IMR-90 (cell line): ENCODE measurements at regions not wholly inside any gene's neighbourhood (a gene's known extent, or its start where the extent isn't known, plus 50 kb on each side); places are given as distances from the start of the nearest gene placed in this dataset.

Experiments used
- ATAC-seq: fragments of 200-7000 bp; cut with Tn5 transposase; 2 replicates; pipeline ENCODE4 v1.9.1; 2020; ENCODE audit warnings: low read depth, mild to moderate bottlenecking, moderate library complexity
- BruUV-seq: library from RNA; stranded (reverse); fragments of 400-500 nt; replicated peaks from 2 replicates; lab custom pipeline; 2021; lab: Mats Ljungman, UMichigan
- CTCF ChIA-PET: fragments of 300-600 bp; formaldehyde crosslinking; extraction: SDS; loops from one replicate; lab custom pipeline; 2021; ENCODE audit warnings: antibody characterized with exemption; lab: Yijun Ruan, JAX
- POLR2A ChIA-PET: fragments of 300-600 bp; sonication (Branson Sonifier 250); formaldehyde crosslinking; loops from one replicate; lab custom pipeline; 2022; ENCODE audit warnings: antibody characterized with exemption; ENCODE audit not compliant: unreplicated experiment; lab: Charles Lee
- DNase-seq: peaks from one replicate; pipeline ENCODE4 v3.0.0; 2013
- H2AFZ ChIP-seq: replicated peaks from 2 replicates; pipeline ENCODE3; 2013; ENCODE audit warnings: low read length, mild to moderate bottlenecking; ENCODE audit not compliant: poor library complexity
- H2AK5ac ChIP-seq: 2 replicates; pipeline ENCODE4 v1.6.1; 2013; ENCODE audit warnings: low read depth, low read length, inconsistent platforms
- H2AK9ac ChIP-seq: replicated peaks from 2 replicates; pipeline ENCODE3; 2013; ENCODE audit warnings: mild to moderate bottlenecking, low read depth, low read length, moderate library complexity; ENCODE audit not compliant: poor library complexity
- H2BK120ac ChIP-seq: 2 replicates; pipeline ENCODE4 v1.6.1; 2013; ENCODE audit warnings: low read depth, low read length, inconsistent platforms
- H2BK15ac ChIP-seq: 3 replicates; pipeline ENCODE4 v1.6.1; 2013; ENCODE audit warnings: low read depth, low read length, inconsistent platforms
- H2BK20ac ChIP-seq: 2 replicates; pipeline ENCODE4 v1.6.1; 2013; ENCODE audit warnings: low read depth, mild to moderate bottlenecking, inconsistent platforms, low read length, moderate library complexity
- H2BK5ac ChIP-seq: 2 replicates; pipeline ENCODE4 v1.6.1; 2013; ENCODE audit warnings: mild to moderate bottlenecking, low read depth, low read length, inconsistent platforms; ENCODE audit not compliant: poor library complexity, severe bottlenecking
- H3K14ac ChIP-seq: replicated peaks from 2 replicates; pipeline ENCODE4 v1.6.1; 2013; ENCODE audit warnings: low read depth, low read length, inconsistent platforms
- H3K18ac ChIP-seq: 2 replicates; pipeline ENCODE4 v1.6.1; 2013; ENCODE audit warnings: low read depth, low read length, control low read depth
- H3K23ac ChIP-seq: 2 replicates; pipeline ENCODE4 v1.6.1; 2013; ENCODE audit warnings: low read depth, low read length, inconsistent platforms
- H3K27ac ChIP-seq: 2 replicates; pipeline ENCODE4 v1.5.1; 2013; ENCODE audit warnings: mild to moderate bottlenecking, control low read depth, low read length; ENCODE audit not compliant: insufficient read depth
- H3K27me3 ChIP-seq: 2 replicates; pipeline ENCODE4 v1.6.1; 2013; ENCODE audit warnings: low read length; ENCODE audit not compliant: control insufficient read depth, insufficient read depth
- H3K36me3 ChIP-seq: 2 replicates; pipeline ENCODE4 v1.6.1; 2013; ENCODE audit warnings: low read length, mixed read lengths; ENCODE audit not compliant: control insufficient read depth, insufficient read depth
- H3K4ac ChIP-seq: 2 replicates; pipeline ENCODE4 v1.6.1; 2013; ENCODE audit warnings: low read depth, low read length, inconsistent platforms
- H3K4me1 ChIP-seq: 2 replicates; pipeline ENCODE4 v1.6.1; 2013; ENCODE audit warnings: low read length, mixed read lengths; ENCODE audit not compliant: control insufficient read depth, insufficient read depth
- H3K4me2 ChIP-seq: 2 replicates; pipeline ENCODE4 v1.6.1; 2013; ENCODE audit warnings: low read depth, mild to moderate bottlenecking, control low read depth, low read length, moderate library complexity
- H3K4me3 ChIP-seq: 2 replicates; pipeline ENCODE4 v1.5.1; 2013; ENCODE audit warnings: low read depth, mild to moderate bottlenecking, control low read depth, low read length, moderate library complexity; ENCODE audit not compliant: insufficient read depth
- H3K56ac ChIP-seq: 2 replicates; pipeline ENCODE4 v1.6.1; 2013; ENCODE audit warnings: low read length, inconsistent platforms; ENCODE audit not compliant: insufficient read depth; ENCODE audit errors: extremely low read depth
- H3K79me1 ChIP-seq, 2 experiments: 2 replicates each; pipeline ENCODE4 v1.6.1; 2013; ENCODE audit warnings: low read length in 2 of 2, inconsistent platforms in 1 of 2, low read depth in 1 of 2
- H3K9ac ChIP-seq: 2 replicates; pipeline ENCODE4 v1.6.1; 2013; ENCODE audit warnings: low read depth, low read length, control low read depth
- H3K9me1 ChIP-seq: 2 replicates; pipeline ENCODE4 v1.6.1; 2013; ENCODE audit warnings: low read length, inconsistent platforms; ENCODE audit not compliant: insufficient read depth
- H3K9me3 ChIP-seq: 2 replicates; pipeline ENCODE4 v1.6.1; 2013; ENCODE audit warnings: low read length; ENCODE audit not compliant: control insufficient read depth, insufficient read depth
- H4K20me1 ChIP-seq: 2 replicates; pipeline ENCODE4 v1.6.1; 2013; ENCODE audit warnings: low read length, inconsistent platforms; ENCODE audit not compliant: insufficient read depth
- H4K5ac ChIP-seq: 2 replicates; pipeline ENCODE4 v1.6.1; 2013; ENCODE audit warnings: mild to moderate bottlenecking, low read depth, low read length, control low read depth
- H4K8ac ChIP-seq, 2 experiments: 2 replicates each; pipeline ENCODE4 v1.6.1; 2013; ENCODE audit warnings: low read depth in 2 of 2, low read length in 2 of 2, control low read depth in 1 of 2, inconsistent platforms in 1 of 2
- H4K91ac ChIP-seq: 2 replicates; pipeline ENCODE4 v1.6.1; 2013; ENCODE audit warnings: low read depth, low read length, inconsistent platforms; ENCODE audit not compliant: insufficient read depth
- BHLHE40 ChIP-seq: fragments of 150-350 bp; IDR thresholded peaks from 2 replicates; pipeline ENCODE4 v1.6.1; 2016; ENCODE audit warnings: mild to moderate bottlenecking, low read depth, low read length
- CHD1 ChIP-seq: IDR thresholded peaks from 2 replicates; pipeline ENCODE4 v1.6.1; 2012; ENCODE audit warnings: low read depth, low read length, improper control_type of control experiment
- MAZ ChIP-seq: IDR thresholded peaks from 2 replicates; pipeline ENCODE4 v1.6.1; 2012; ENCODE audit warnings: low read depth, mild to moderate bottlenecking, low read length, improper control_type of control experiment, moderate library complexity, borderline replicate concordance
- POLR2A ChIP-seq: IDR thresholded peaks from 2 replicates; pipeline ENCODE4 v1.6.1; 2012; ENCODE audit warnings: mild to moderate bottlenecking, low read depth, low read length
- RCOR1 ChIP-seq: IDR thresholded peaks from 2 replicates; pipeline ENCODE4 v1.6.1; 2012; ENCODE audit warnings: mild to moderate bottlenecking, low read length, improper control_type of control experiment; ENCODE audit not compliant: insufficient replicate concordance
- WGBS, 2 experiments: methylation state at CpG; one replicate each; pipeline versions ENCODE4 v1.1.5 to v1.1.7; 2013; ENCODE audit warnings: missing lambda C conversion rate in 2 of 2; ENCODE audit not compliant: insufficient read length in 1 of 2; ENCODE audit errors: extremely low coverage in 2 of 2; 5-methylcytosine and 5-hydroxymethylcytosine counted together
- dilution Hi-C: fragments of 300-500 bp; cut with HindIII; formaldehyde crosslinking; loops from one replicate; pipeline ENCODE4 v1.14.3; 2018; ENCODE audit warnings: low sequenced_read_pairs; ENCODE audit not compliant: unreplicated experiment
- in situ Hi-C: fragments of 300-500 bp; cut with MboI; formaldehyde crosslinking; loops from 3 replicates; pipeline ENCODE4 v1.14.3; 2019; ENCODE audit warnings: low sequenced_read_pairs, inconsistent platforms, mixed read lengths
- intact Hi-C: fragments of 100-400 bp; cut with micrococcal nuclease; formaldehyde crosslinking; loops from 2 replicates; pipeline ENCODE4 v1.10.0; 2022

DNA sequence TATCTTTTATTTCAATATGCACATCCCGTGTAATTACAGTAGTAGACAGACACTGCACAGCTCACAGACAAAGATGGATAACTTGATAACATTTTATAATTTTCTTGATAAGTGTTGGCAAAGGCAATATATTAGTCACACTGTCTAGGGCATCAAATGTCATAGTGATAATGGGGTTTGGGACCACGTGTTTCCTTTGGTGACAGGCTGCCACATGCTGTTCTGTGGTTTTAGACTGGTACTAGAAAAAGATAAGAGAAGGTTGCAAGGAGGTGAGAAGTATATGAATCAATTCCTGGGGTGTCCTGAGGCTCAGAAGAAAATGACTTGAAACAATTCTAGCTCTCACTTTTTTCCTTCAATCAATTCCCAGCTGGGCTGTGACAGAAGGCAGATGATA, 258.8 kb upstream of the CHD1 start:
- no peak overlapping the region for H3K27ac ChIP-seq
- no peak overlapping the region for H2AFZ ChIP-seq
- no peak overlapping the region for H3K4ac ChIP-seq
- no peak overlapping the region for H3K4me2 ChIP-seq
- no peaks in the 10 kb centered on the region for H3K79me1 ChIP-seq
- no peak overlapping the region for H2BK120ac ChIP-seq
- no peak overlapping the region for H3K14ac ChIP-seq
- H3K18ac ChIP-seq = no peak overlapping the region
- H2BK15ac ChIP-seq = no peak overlapping the region
- H3K4me3 ChIP-seq = no peak overlapping the region
- H3K27me3 ChIP-seq = no peaks in the 10 kb centered on the region
- no peak overlapping the region for H2AK9ac ChIP-seq
- H3K9me1 ChIP-seq = no peaks in the 10 kb centered on the region
- no peak for DNase-seq
- H3K23ac ChIP-seq = no peak overlapping the region
- H4K20me1 ChIP-seq = no peaks in the 10 kb centered on the region
- no peaks in the 10 kb centered on the region for H3K9me3 ChIP-seq
- no peak overlapping the region for H3K9ac ChIP-seq
- no peak overlapping the region for H2BK20ac ChIP-seq
- dilution Hi-C loops (no loop called here), in situ Hi-C loops (no loop called here), intact Hi-C loops (no loop called here)
- WGBS, 2 experiments = no CpG with 5 or more reads among the region's 2 CpGs
- no TSS peak for BruUV-seq
- H4K5ac ChIP-seq = no peak overlapping the region
- ChIA-PET POLR2A (no interaction called here), CTCF (no interaction called here)
- H4K8ac ChIP-seq = no peak overlapping the region
- TF ChIP-seq BHLHE40 = no peak
- TF ChIP-seq CHD1 = no peak
- TF ChIP-seq MAZ = no peak
- TF ChIP-seq POLR2A = no peak
- TF ChIP-seq RCOR1 = no peak
- ATAC-seq = no peak
- H3K4me1 ChIP-seq = no peaks in the 10 kb centered on the region
- H2BK5ac ChIP-seq = no peak overlapping the region
- no peak overlapping the region for H4K91ac ChIP-seq
- no peak overlapping the region for H2AK5ac ChIP-seq
- no peaks in the 10 kb centered on the region for H3K36me3 ChIP-seq
- H3K56ac ChIP-seq = no peak overlapping the region
